ENCODE measurements at regions not wholly inside any gene's neighbourhood (a gene's known extent, or its start where the extent isn't known, plus 50 kb on each side); places are given as distances from the start of the nearest gene placed in this dataset.

- no peak for TF ChIP-seq CTCF (IDR thresholded peaks at IDR 0.05)
- no peak for TF ChIP-seq POLR2A (IDR thresholded peaks at IDR 0.05)
Measured at GRCh38 chr9:32899761-32900160, 101.7 kb downstream of the APTX start.

Data from body of pancreas (tissue), 4 donors.